ENCODE measurements at regions not wholly inside any gene's neighbourhood (a gene's known extent, or its start where the extent isn't known, plus 50 kb on each side); places are given as distances from the start of the nearest gene placed in this dataset.
"Not testable (repeated sequence)": the region's sequence is repeated elsewhere in the genome, so short reads cannot be mapped to it uniquely, and the experiment has no call there.

- Mint-ChIP-seq H3K36me3 (ENCODE audit: low read depth) (no peaks in the 10 kb centered on the region), H3K27me3 (no peaks in the 10 kb centered on the region), H3K9me3 (no peaks in the 10 kb centered on the region), H3K4me1 (ENCODE audit: low read depth) (no peaks in the 10 kb centered on the region), H3K4me3 (no peak overlapping the region), H3K27ac (no peak overlapping the region)
- intact Hi-C loops (cut with DNase I, micrococcal nuclease): no loop called here
- no peak overlapping the region for H3K4me3 ChIP-seq (ENCODE audit: low read length)
- ATAC-seq (ENCODE audit: poor library complexity): no peak
- no peak overlapping the region for H3K27ac ChIP-seq (ENCODE audit: low read depth in 1 of 2, low read length in 2 of 2)
- H3K27me3 ChIP-seq (ENCODE audit: control insufficient read depth in 1 of 2, insufficient read depth in 2 of 2, low read length in 2 of 2): no peaks in the 10 kb centered on the region
- TF ChIP-seq CTCF (IDR thresholded peaks at IDR 0.05): no peak
- POLR2A ChIA-PET: no interaction called here
- CTCF ChIA-PET: no interaction called here
- no peaks in the 10 kb centered on the region for H3K36me3 ChIP-seq (ENCODE audit: insufficient read depth, low read length)
- H3K9me3 ChIP-seq (ENCODE audit: control insufficient read depth in 1 of 2, insufficient read depth in 1 of 2, low read length in 2 of 2): peaks cover 0 to 4% of the 10 kb centered on the region in 2 experiments
- H3K4me1 ChIP-seq (ENCODE audit: insufficient read depth, low read length): no peaks in the 10 kb centered on the region
- no peak for DNase-seq
Observed at GRCh38 chrY:16639777-16640176, 1240.2 kb downstream of the CDY2B start.

DNA sequence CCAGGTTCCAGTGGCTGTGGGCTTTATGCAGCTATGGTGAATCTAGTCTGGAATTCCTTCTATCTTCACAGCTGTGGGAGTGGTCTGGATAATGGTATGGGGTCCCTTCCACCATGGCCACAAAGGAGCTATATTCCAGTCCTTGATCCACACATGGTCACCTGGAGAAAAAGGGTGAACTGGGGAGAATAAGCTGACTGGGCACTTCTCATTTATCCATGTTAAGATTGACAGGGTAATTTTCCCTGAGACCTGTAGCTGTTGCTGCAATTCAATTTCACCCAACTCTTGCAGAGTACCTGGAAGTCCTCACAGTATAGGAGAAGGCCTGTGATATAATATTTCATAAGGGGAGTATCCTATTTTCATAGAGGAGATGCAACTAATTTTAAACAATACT, 1241.3 kb downstream of the CDY2B start:
- H3K36me3 ChIP-seq (ENCODE audit: insufficient read depth, low read length); H3K27ac ChIP-seq (ENCODE audit: low read depth in 1 of 2, low read length in 2 of 2); H3K27me3 ChIP-seq (ENCODE audit: control insufficient read depth in 1 of 2, insufficient read depth in 2 of 2, low read length in 2 of 2); H3K27ac Mint-ChIP-seq; H3K9me3 ChIP-seq (ENCODE audit: control insufficient read depth in 1 of 2, insufficient read depth in 1 of 2, low read length in 2 of 2); DNase-seq; H3K9me3 Mint-ChIP-seq; H3K4me3 ChIP-seq (ENCODE audit: low read length); H3K36me3 Mint-ChIP-seq (ENCODE audit: low read depth); ATAC-seq (ENCODE audit: poor library complexity); H3K4me1 ChIP-seq (ENCODE audit: insufficient read depth, low read length); H3K4me1 Mint-ChIP-seq (ENCODE audit: low read depth); CTCF ChIA-PET; POLR2A ChIA-PET; H3K4me3 Mint-ChIP-seq; H3K27me3 Mint-ChIP-seq; intact Hi-C loops (cut with DNase I, micrococcal nuclease): not testable (repeated sequence)

DNA sequence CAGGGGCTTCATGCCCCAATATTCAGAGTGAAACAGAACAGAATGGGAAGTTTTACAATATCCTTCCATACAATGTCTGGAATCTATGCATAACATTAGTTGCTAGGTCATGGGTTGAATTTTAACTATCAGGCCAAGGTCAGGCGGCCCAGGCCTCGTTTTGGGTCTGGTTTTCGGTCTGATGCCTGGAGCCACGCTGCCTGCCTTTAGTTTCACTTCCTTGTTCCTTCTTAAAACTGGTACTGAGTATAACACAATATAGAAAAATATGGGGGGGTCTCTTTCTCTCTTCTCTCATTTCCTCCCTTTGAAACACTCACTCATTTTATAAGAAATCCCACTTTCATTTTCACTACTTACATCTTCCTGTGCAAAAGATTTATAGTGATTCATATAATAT, 1243.8 kb downstream of the CDY2B start:
- no peaks in the 10 kb centered on the region for H3K27me3 Mint-ChIP-seq
- no peak overlapping the region for H3K4me3 Mint-ChIP-seq
- no peaks in the 10 kb centered on the region for H3K4me1 Mint-ChIP-seq (ENCODE audit: low read depth)

More for the DNA sequence above, 1243.8 kb downstream of the CDY2B start:
- Histone ChIP-seq H3K4me3 (ENCODE audit: low read length) (no peak overlapping the region), H3K27ac (ENCODE audit: low read depth in 1 of 2, low read length in 2 of 2) (no peak overlapping the region), H3K27me3 (ENCODE audit: control insufficient read depth in 1 of 2, insufficient read depth in 2 of 2, low read length in 2 of 2) (no peaks in the 10 kb centered on the region), H3K4me1 (ENCODE audit: insufficient read depth, low read length) (no peaks in the 10 kb centered on the region), H3K9me3 (ENCODE audit: control insufficient read depth in 1 of 2, insufficient read depth in 1 of 2, low read length in 2 of 2) (no peaks in the 10 kb centered on the region), H3K36me3 (ENCODE audit: insufficient read depth, low read length) (no peaks in the 10 kb centered on the region)
- no peaks in the 10 kb centered on the region for H3K9me3 Mint-ChIP-seq
- TF ChIP-seq CTCF (IDR thresholded peaks at IDR 0.05): no peak
- intact Hi-C loops (cut with DNase I, micrococcal nuclease): no loop called here
- H3K27ac Mint-ChIP-seq: no peak overlapping the region
- ATAC-seq (ENCODE audit: poor library complexity): no peak
- ChIA-PET POLR2A (no interaction called here), CTCF (no interaction called here)
- DNase-seq: no peak
- H3K36me3 Mint-ChIP-seq (ENCODE audit: low read depth): no peaks in the 10 kb centered on the region

All from CD4-positive, alpha-beta T cell (primary cell).